HepG2 (cell line): ENCODE measurements at regions not wholly inside any gene's neighbourhood (a gene's known extent, or its start where the extent isn't known, plus 50 kb on each side); places are given as distances from the start of the nearest gene placed in this dataset.

Experiments
- ATAC-seq: fragments of 200-7000 bp; cut with Tn5 transposase; 3 replicates; pipeline ENCODE4 v1.9.1; 2020; ENCODE audit warnings: mild to moderate bottlenecking, moderate library complexity
- BruUV-seq: library from RNA; stranded (reverse); fragments of 400-500 nt; replicated peaks from 2 replicates; lab custom pipeline; 2021; lab: Mats Ljungman, UMichigan
- CTCF ChIA-PET: fragments of 300-600 bp; formaldehyde crosslinking; extraction: SDS; loops from one replicate; lab custom pipeline; 2021; ENCODE audit warnings: low total read pairs, inconsistent platforms, low intra/inter-chr PET ratio; lab: Yijun Ruan, JAX
- POLR2A ChIA-PET: fragments of 350-600 bp; sonication (Branson Sonifier 250); formaldehyde crosslinking; loops from one replicate; lab custom pipeline; 2020; ENCODE audit warnings: antibody characterized with exemption, inconsistent platforms; lab: Yijun Ruan, JAX
- DNase-seq: peaks from one replicate; pipeline ENCODE4 v3.0.0-alpha.2; 2015; ENCODE audit warnings: low spot score
- FAIRE-seq: peaks from 3 replicates; lab custom pipeline; 2011; peaks lifted over from hg19 to GRCh38; lab: Jason Lieb, UNC
- H2AFZ ChIP-seq: one replicate; pipeline ENCODE4 v1.6.1; 2011; ENCODE audit warnings: low read length, inconsistent platforms
- H3K27ac ChIP-seq: fragments of 300-600 bp; 3 replicates; pipeline ENCODE4 v1.8.0; 2011; ENCODE audit warnings: mixed run types, mild to moderate bottlenecking, mixed read lengths, low read length, inconsistent platforms; ENCODE audit not compliant: insufficient read depth; ENCODE audit errors: extremely low read length
- H3K27me3 ChIP-seq, 2 experiments: fragments of 200-600 bp in 1 of 2; 2 replicates in 1 of 2; 3 replicates in 1 of 2; pipeline versions ENCODE4 v1.6.0 to v1.8.0; 2011; ENCODE audit warnings: low read length in 2 of 2, mild to moderate bottlenecking in 2 of 2, moderate library complexity in 2 of 2, inconsistent platforms in 1 of 2; ENCODE audit not compliant: insufficient read depth in 2 of 2, control insufficient read depth in 1 of 2
- H3K36me3 ChIP-seq, 2 experiments: fragments of 200-600 bp in 1 of 2; replicated peaks in 1 of 2; 2 replicates in 1 of 2; 3 replicates in 1 of 2; pipeline versions ENCODE4 v1.5.1 to v1.8.0; 2011; ENCODE audit warnings: low read length in 2 of 2, inconsistent platforms in 1 of 2; ENCODE audit not compliant: insufficient read depth in 2 of 2, control insufficient read depth in 1 of 2
- H3K4me1 ChIP-seq: 2 replicates; pipeline ENCODE4 v1.5.1; 2012; ENCODE audit warnings: low read length, inconsistent platforms; ENCODE audit not compliant: insufficient read depth
- H3K4me2 ChIP-seq: 2 replicates; pipeline ENCODE4 v1.6.0; 2011; ENCODE audit warnings: low read depth, low read length, inconsistent platforms
- H3K4me3 ChIP-seq, 3 experiments: fragments of 200-600 bp in 1 of 3; sonication (generic), shearing (Covaris generic) in 1 of 3; replicated peaks in 1 of 3; 2 replicates each; pipeline ENCODE4 v1.5.1; 2011 to 2016; ENCODE audit warnings: low read length in 3 of 3, inconsistent platforms in 2 of 3, low read depth in 2 of 3, mild to moderate bottlenecking in 2 of 3, control low read depth in 1 of 3, mixed read lengths in 1 of 3; ENCODE audit not compliant: insufficient read depth in 1 of 3
- H3K79me2 ChIP-seq: one replicate; pipeline ENCODE4 v1.6.1; 2011; ENCODE audit warnings: low read length, inconsistent platforms; ENCODE audit not compliant: insufficient read depth
- H3K9ac ChIP-seq: 2 replicates; pipeline ENCODE4 v1.6.0; 2011; ENCODE audit warnings: mild to moderate bottlenecking, low read depth, low read length, inconsistent platforms; ENCODE audit not compliant: insufficient read depth
- H3K9me3 ChIP-seq: 2 replicates; pipeline ENCODE4 v1.5.1; 2012; ENCODE audit warnings: mild to moderate bottlenecking, low read length
- H4K20me1 ChIP-seq: 2 replicates; pipeline ENCODE4 v1.6.0; 2011; ENCODE audit warnings: inconsistent platforms, mild to moderate bottlenecking, low read length, moderate library complexity; ENCODE audit not compliant: insufficient read depth
- DZIP1 ChIP-seq: sonication (generic); formaldehyde crosslinking; IDR thresholded peaks from 2 replicates; pipeline ENCODE4 v1.5.0; 2020; ENCODE audit warnings: mild to moderate bottlenecking, missing genetic modification reagents
- MATR3 ChIP-seq: sonication (generic); formaldehyde crosslinking; IDR thresholded peaks from 2 replicates; pipeline ENCODE4 v1.4.0; 2020; ENCODE audit warnings: missing genetic modification reagents
- RFXAP ChIP-seq: sonication (generic); formaldehyde crosslinking; IDR thresholded peaks from 2 replicates; pipeline ENCODE4 v1.4.0; 2020; ENCODE audit warnings: missing genetic modification reagents, borderline replicate concordance
- TCF7 ChIP-seq: sonication (generic); IDR thresholded peaks from 2 replicates; pipeline ENCODE4 v1.6.1; 2016; ENCODE audit warnings: antibody characterized with exemption, low read depth
- ZNF205 ChIP-seq: IDR thresholded peaks from 2 replicates; pipeline ENCODE4 v1.6.1; 2018; ENCODE audit warnings: missing biosample characterization, missing genetic modification reagents
- ZNF513 ChIP-seq: sonication (generic); formaldehyde crosslinking; conservative IDR thresholded peaks from 2 replicates; pipeline ENCODE4 v1.5.0; 2020; ENCODE audit warnings: missing genetic modification reagents
- ZNF703 ChIP-seq: sonication (generic); formaldehyde crosslinking; IDR thresholded peaks from 2 replicates; pipeline ENCODE4 v1.5.1; 2020; ENCODE audit warnings: missing genetic modification reagents, mild to moderate bottlenecking, moderate library complexity, borderline replicate concordance
- whole genome bisulfite sequencing: methylation state at CpG from one replicate; pipeline ENCODE4 v1.1.6; 2017; ENCODE audit warnings: low lambda C conversion rate; 5-methylcytosine and 5-hydroxymethylcytosine counted together
- in situ Hi-C: cut with HindIII; loops from 2 replicates; pipeline ENCODE4 v1.10.0; 2017; ENCODE audit warnings: low pct_unique_long_range_greater_than_20kb; ENCODE audit not compliant: extremely low pct_ligation_motif_present
- intact Hi-C: fragments of 100-400 bp; cut with micrococcal nuclease; formaldehyde crosslinking; loops from one replicate; pipeline ENCODE4 v1.10.0; 2022; ENCODE audit not compliant: unreplicated experiment
- TF ChIP-seq, protein P1 (sequence below): sonication (generic); formaldehyde crosslinking; IDR thresholded peaks from 2 replicates; pipeline ENCODE4 v1.5.0; 2020; ENCODE audit warnings: missing genetic modification reagents
- TF ChIP-seq, protein P2 (sequence below): sonication (generic); formaldehyde crosslinking; conservative IDR thresholded peaks from 2 replicates; pipeline ENCODE4 v1.8.0; 2022; ENCODE audit warnings: low read depth, missing genetic modification reagents
- TF ChIP-seq, protein P3 (sequence below): sonication (generic); formaldehyde crosslinking; IDR thresholded peaks from 2 replicates; pipeline ENCODE4 v1.9.0; 2021; ENCODE audit warnings: missing genetic modification reagents, mild to moderate bottlenecking, borderline replicate concordance

DNA sequence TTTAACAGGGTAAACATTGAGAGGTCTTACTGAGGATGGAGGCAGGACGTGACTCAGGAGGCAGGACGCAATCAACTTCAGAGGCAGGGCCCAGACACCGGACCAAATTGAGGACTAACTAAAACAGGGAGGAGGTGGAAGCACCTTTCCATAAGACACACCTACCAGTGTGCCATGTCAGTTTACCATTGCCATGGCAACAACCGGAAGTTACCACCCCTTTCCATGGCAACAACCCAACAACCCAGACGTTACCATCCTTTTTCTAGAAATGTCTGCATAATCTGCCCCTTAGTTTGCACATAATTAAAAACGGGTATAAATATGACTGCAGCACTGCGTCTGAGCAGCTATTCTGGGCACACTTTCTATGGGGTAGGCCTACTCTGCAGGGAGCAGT, 53.5 kb upstream of the SOX21 start (continued):
- TF ChIP-seq DZIP1 (CRISPR knock-in tag) (no peak), TCF7 (no peak), MATR3 (no peak)
- TF ChIP-seq, protein P1, sequence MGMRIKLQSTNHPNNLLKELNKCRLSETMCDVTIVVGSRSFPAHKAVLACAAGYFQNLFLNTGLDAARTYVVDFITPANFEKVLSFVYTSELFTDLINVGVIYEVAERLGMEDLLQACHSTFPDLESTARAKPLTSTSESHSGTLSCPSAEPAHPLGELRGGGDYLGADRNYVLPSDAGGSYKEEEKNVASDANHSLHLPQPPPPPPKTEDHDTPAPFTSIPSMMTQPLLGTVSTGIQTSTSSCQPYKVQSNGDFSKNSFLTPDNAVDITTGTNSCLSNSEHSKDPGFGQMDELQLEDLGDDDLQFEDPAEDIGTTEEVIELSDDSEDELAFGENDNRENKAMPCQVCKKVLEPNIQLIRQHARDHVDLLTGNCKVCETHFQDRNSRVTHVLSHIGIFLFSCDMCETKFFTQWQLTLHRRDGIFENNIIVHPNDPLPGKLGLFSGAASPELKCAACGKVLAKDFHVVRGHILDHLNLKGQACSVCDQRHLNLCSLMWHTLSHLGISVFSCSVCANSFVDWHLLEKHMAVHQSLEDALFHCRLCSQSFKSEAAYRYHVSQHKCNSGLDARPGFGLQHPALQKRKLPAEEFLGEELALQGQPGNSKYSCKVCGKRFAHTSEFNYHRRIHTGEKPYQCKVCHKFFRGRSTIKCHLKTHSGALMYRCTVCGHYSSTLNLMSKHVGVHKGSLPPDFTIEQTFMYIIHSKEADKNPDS (CRISPR knock-in tag) = no peak

DNA sequence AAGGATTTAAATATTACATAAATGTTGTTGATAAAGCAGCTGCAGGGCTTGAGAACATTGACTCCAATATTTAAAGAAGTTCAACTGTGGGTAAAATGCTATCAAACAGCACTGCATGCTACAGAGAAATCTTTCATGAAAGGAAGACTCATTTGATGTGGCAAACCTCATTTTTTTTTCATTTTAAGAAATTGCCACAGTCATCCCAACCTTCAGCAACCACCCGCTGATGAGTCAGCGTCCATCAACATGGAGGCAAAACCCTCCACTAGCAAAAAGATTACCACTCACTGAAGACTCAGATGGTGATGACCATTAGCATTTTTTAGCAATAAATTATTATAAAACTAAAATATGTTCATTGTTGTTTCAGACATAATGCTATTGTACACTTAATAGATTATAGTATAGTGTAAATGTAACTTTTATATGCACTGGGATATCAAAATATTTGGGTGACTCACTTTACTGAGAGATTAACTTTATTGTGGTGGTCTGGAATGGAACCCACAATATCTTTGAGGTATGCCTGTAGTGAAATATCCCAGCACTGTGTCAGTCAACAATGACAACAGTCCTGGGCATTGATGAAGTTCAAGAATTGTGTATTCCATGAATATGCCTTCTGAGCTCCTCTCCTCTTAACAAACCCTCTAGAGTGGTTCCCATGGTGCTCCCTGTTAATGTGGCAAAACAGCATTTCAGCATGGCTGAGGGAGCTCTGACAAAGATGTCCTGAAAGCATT, 52.4 kb upstream of the SOX21 start:
- intact Hi-C loops = no loop called here
- POLR2A ChIA-PET = no interaction called here
- DNase-seq = no peak
- TF ChIP-seq ZNF205 (CRISPR knock-in tag) = no peak
- no peak for TF ChIP-seq RFXAP (CRISPR knock-in tag)
- TF ChIP-seq ZNF513 (CRISPR knock-in tag) = no peak
- TF ChIP-seq, protein P2, sequence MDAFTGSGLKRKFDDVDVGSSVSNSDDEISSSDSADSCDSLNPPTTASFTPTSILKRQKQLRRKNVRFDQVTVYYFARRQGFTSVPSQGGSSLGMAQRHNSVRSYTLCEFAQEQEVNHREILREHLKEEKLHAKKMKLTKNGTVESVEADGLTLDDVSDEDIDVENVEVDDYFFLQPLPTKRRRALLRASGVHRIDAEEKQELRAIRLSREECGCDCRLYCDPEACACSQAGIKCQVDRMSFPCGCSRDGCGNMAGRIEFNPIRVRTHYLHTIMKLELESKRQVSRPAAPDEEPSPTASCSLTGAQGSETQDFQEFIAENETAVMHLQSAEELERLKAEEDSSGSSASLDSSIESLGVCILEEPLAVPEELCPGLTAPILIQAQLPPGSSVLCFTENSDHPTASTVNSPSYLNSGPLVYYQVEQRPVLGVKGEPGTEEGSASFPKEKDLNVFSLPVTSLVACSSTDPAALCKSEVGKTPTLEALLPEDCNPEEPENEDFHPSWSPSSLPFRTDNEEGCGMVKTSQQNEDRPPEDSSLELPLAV (CRISPR knock-in tag) = no peak
- no peak for TF ChIP-seq ZNF703 (CRISPR knock-in tag)
- TF ChIP-seq, protein P3, sequence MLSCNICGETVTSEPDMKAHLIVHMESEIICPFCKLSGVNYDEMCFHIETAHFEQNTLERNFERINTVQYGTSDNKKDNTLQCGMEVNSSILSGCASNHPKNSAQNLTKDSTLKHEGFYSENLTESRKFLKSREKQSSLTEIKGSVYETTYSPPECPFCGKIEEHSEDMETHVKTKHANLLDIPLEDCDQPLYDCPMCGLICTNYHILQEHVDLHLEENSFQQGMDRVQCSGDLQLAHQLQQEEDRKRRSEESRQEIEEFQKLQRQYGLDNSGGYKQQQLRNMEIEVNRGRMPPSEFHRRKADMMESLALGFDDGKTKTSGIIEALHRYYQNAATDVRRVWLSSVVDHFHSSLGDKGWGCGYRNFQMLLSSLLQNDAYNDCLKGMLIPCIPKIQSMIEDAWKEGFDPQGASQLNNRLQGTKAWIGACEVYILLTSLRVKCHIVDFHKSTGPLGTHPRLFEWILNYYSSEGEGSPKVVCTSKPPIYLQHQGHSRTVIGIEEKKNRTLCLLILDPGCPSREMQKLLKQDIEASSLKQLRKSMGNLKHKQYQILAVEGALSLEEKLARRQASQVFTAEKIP (CRISPR knock-in tag) = no peak

More for the DNA sequence above, 52.4 kb upstream of the SOX21 start:
- Histone ChIP-seq H3K9me3 (no peaks in the 10 kb centered on the region), H3K4me1 (no peaks in the 10 kb centered on the region), H4K20me1 (no peaks in the 10 kb centered on the region), H3K79me2 (no peaks in the 10 kb centered on the region), H3K9ac (no peak overlapping the region), H3K36me3 (no peaks in the 10 kb centered on the region), H3K4me3 (no peak overlapping the region), H2AFZ (no peak overlapping the region), H3K27me3 (no peaks in the 10 kb centered on the region), H3K4me2 (no peak overlapping the region), H3K27ac (no peak overlapping the region)
- in situ Hi-C loops = no loop called here
- WGBS = 0% methylated on average over 2 of the region's 2 CpGs
- ATAC-seq (no peak), FAIRE-seq (no peak)
- CTCF ChIA-PET = no interaction called here
- BruUV-seq = no TSS peak
